Esophagus squamous epithelium (tissue), 5 donors: ENCODE measurements at regions not wholly inside any gene's neighbourhood (a gene's known extent, or its start where the extent isn't known, plus 50 kb on each side); places are given as distances from the start of the nearest gene placed in this dataset.

ENCODE experiments used
- DNase-seq: peaks from one replicate; lab custom pipeline; 2025; lab: John Stamatoyannopoulos, UW
- H3K27ac ChIP-seq, 4 donors: fragments of 200-600 bp; sonication (generic); one replicate each; pipeline ENCODE4 v1.5.1; 2016 to 2019; ENCODE audit warnings: mild to moderate bottlenecking in 1 of 4
- H3K27me3 ChIP-seq, 4 donors: fragments of 200-600 bp; sonication (generic); 1 replicate in 3 of 4; 2 replicates in 1 of 4; pipeline versions ENCODE4 v1.5.1 to v1.6.0; 2017 to 2021; ENCODE audit warnings: antibody characterized with exemption in 1 of 4
- H3K36me3 ChIP-seq, 3 donors: fragments of 200-600 bp; sonication (generic); one replicate each; pipeline ENCODE4 v1.5.1; 2016 to 2019
- H3K4me1 ChIP-seq, 3 donors: fragments of 200-600 bp; sonication (generic); one replicate each; pipeline ENCODE4 v1.5.1; 2017 to 2019
- H3K4me3 ChIP-seq, 4 donors: fragments of 200-600 bp; sonication (generic); 1 replicate in 3 of 4; 2 replicates in 1 of 4; pipeline ENCODE4 v1.5.1; 2016 to 2019; ENCODE audit warnings: mild to moderate bottlenecking in 2 of 4, moderate library complexity in 1 of 4
- H3K9me3 ChIP-seq, 3 donors: fragments of 200-600 bp; sonication (generic); one replicate each; pipeline ENCODE4 v1.5.1; 2016 to 2019
- CTCF ChIP-seq, 6 experiments: fragments of 450-650 bp in 4 of 6; fragments of 200-600 bp in 2 of 6; sonication (generic) in 2 of 6; IDR thresholded peaks; one replicate each; pipeline ENCODE4 v1.5.1; 2016 to 2019; ENCODE audit warnings: antibody characterized with exemption in 6 of 6, mild to moderate bottlenecking in 4 of 6, moderate library complexity in 4 of 6
- POLR2A ChIP-seq, 4 donors: fragments of 450-650 bp; IDR thresholded peaks; one replicate each; pipeline ENCODE4 v1.6.1; 2017; ENCODE audit warnings: antibody characterized with exemption in 4 of 4, mild to moderate bottlenecking in 4 of 4, moderate library complexity in 3 of 4
- WGBS, 2 donors: methylation state at CpG; one replicate each; pipeline ENCODE4 v1.1.5; 2018; 5-methylcytosine and 5-hydroxymethylcytosine counted together
- intact Hi-C: fragments of 100-400 bp; cut with DNase I; formaldehyde crosslinking; loops from one replicate; pipeline ENCODE4 v1.15.0; 2022
- donor health status: DM: yes; HTN: yes; CAD: no.

GRCh38 chr14:23793532-23793931, 157.4 kb downstream of the DHRS2 start:
- 76 to 82% methylated on average over 3 of the region's 3 CpGs for WGBS, 2 donors
- DNase-seq: no peak
- peaks cover 0 to 3% (median 0%) of the 10 kb centered on the region in 3 donors for H3K9me3 ChIP-seq
- TF ChIP-seq POLR2A (IDR thresholded peaks at IDR 0.05) (no peak), CTCF (IDR thresholded peaks at IDR 0.05) (no peak)
- intact Hi-C loops: no loop called here
- H3K4me1 ChIP-seq: no peaks in the 10 kb centered on the region
- H3K27ac ChIP-seq: no peak overlapping the region
- H3K36me3 ChIP-seq: no peaks in the 10 kb centered on the region
- no peak overlapping the region for H3K4me3 ChIP-seq
- H3K27me3 ChIP-seq: no peaks in the 10 kb centered on the region

GRCh38 chr14:23800811-23801210, 152.8 kb upstream of the DHRS4 start:
- intact Hi-C loops: no loop called here
- Histone ChIP-seq H3K36me3 (no peaks in the 10 kb centered on the region), H3K27ac (no peak overlapping the region), H3K4me3 (no peak overlapping the region), H3K9me3 (no peaks in the 10 kb centered on the region), H3K4me1 (no peaks in the 10 kb centered on the region), H3K27me3 (peaks cover 0 to 5% (median 0%) of the 10 kb centered on the region in 4 donors)
- 30 to 39% methylated on average over 3 of the region's 3 CpGs for WGBS, 2 donors
- TF ChIP-seq POLR2A (IDR thresholded peaks at IDR 0.05): no peak
- TF ChIP-seq CTCF (IDR thresholded peaks at IDR 0.05): no peak
- no peak for DNase-seq

GRCh38 chr14:23801766-23802165, 151.8 kb upstream of the DHRS4 start:
- no peaks in the 10 kb centered on the region for H3K4me1 ChIP-seq
- H3K4me3 ChIP-seq: no peak overlapping the region
- 43 to 48% methylated on average over 2 of the region's 2 CpGs for WGBS, 2 donors
- intact Hi-C loops: no loop called here
- no peak for DNase-seq
- no peak overlapping the region for H3K27ac ChIP-seq
- H3K27me3 ChIP-seq: peaks cover 0 to 5% (median 0%) of the 10 kb centered on the region in 4 donors
- no peak for TF ChIP-seq POLR2A (IDR thresholded peaks at IDR 0.05)
- no peaks in the 10 kb centered on the region for H3K9me3 ChIP-seq
- no peaks in the 10 kb centered on the region for H3K36me3 ChIP-seq

- DNase-seq: no peak
- Histone ChIP-seq H3K27me3 (no peaks in the 10 kb centered on the region), H3K4me1 (no peaks in the 10 kb centered on the region), H3K27ac (no peak overlapping the region), H3K9me3 (no peaks in the 10 kb centered on the region), H3K4me3 (no peak overlapping the region), H3K36me3 (no peaks in the 10 kb centered on the region)
- TF ChIP-seq CTCF (IDR thresholded peaks at IDR 0.05) (no peak), POLR2A (IDR thresholded peaks at IDR 0.05) (no peak)
- intact Hi-C loops: no loop called here
- WGBS, 2 donors: 56 to 72% methylated on average over 3 of the region's 3 CpGs
Measured at GRCh38 chr14:23804817-23805216, 148.8 kb upstream of the DHRS4 start.

GRCh38 chr14:23805761-23806160, 147.8 kb upstream of the DHRS4 start:
- TF ChIP-seq CTCF (IDR thresholded peaks at IDR 0.05) (no peak), POLR2A (IDR thresholded peaks at IDR 0.05) (no peak)
- Histone ChIP-seq H3K4me1 (no peaks in the 10 kb centered on the region), H3K36me3 (no peaks in the 10 kb centered on the region), H3K27ac (no peak overlapping the region), H3K4me3 (no peak overlapping the region), H3K27me3 (no peaks in the 10 kb centered on the region), H3K9me3 (no peaks in the 10 kb centered on the region)
- intact Hi-C loops: no loop called here
- no peak for DNase-seq
